Thyroid gland (tissue), 4 donors: ENCODE measurements at regions not wholly inside any gene's neighbourhood (a gene's known extent, or its start where the extent isn't known, plus 50 kb on each side); places are given as distances from the start of the nearest gene placed in this dataset.

Experiments
- CTCF ChIP-seq, 6 experiments: fragments of 200-600 bp in 3 of 6; fragments of 450-650 bp in 3 of 6; sonication (generic) in 3 of 6; IDR thresholded peaks; one replicate each; pipeline ENCODE4 v1.5.1; 2016 to 2019; ENCODE audit warnings: antibody characterized with exemption in 6 of 6, mild to moderate bottlenecking in 2 of 6, inconsistent platforms in 1 of 6, moderate library complexity in 1 of 6
- POLR2A ChIP-seq, 2 donors: fragments of 450-650 bp; IDR thresholded peaks; one replicate each; pipeline ENCODE4 v1.6.1; 2017; ENCODE audit warnings: antibody characterized with exemption in 2 of 2, mild to moderate bottlenecking in 2 of 2, moderate library complexity in 1 of 2

- no peak for TF ChIP-seq POLR2A (IDR thresholded peaks at IDR 0.05)
- no peak for TF ChIP-seq CTCF (IDR thresholded peaks at IDR 0.05)
Observed at GRCh38 chr10:129058664-129059155, 408.3 kb upstream of the MGMT start.
